NCI-H748 (cell line): ENCODE measurements at regions not wholly inside any gene's neighbourhood (a gene's known extent, or its start where the extent isn't known, plus 50 kb on each side); places are given as distances from the start of the nearest gene placed in this dataset.

Source experiments
- DNase-seq: peaks from one replicate; lab custom pipeline; 2025; ENCODE audit not compliant: unreplicated experiment; lab: John Stamatoyannopoulos, UW

- no peak for DNase-seq
These were observed 191.0 kb downstream of the UNC5CL start for GRCh38 chr6:40848038-40848437.

- peak; percentile 55 for DNase-seq
These were observed 193.5 kb downstream of the UNC5CL start for GRCh38 chr6:40845553-40845952.

DNA sequence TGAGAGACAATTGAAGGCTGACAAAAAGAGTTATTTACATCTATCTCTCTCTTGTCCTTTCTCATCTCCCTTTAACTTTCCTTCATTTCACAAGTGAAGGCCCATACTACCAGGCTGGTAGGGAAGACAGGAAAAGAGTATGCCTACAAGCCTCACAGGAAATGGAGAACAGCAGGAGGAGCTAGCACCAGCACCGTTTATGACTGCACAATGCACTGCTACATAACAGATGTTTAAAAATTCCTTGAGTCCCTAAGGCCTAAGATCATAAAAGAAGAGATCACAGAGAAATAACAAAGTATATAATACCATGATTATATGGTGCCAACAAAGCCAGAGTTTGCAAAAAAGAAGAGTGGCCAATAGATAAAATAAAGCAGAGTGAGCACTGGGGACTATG lies 194.8 kb downstream of the UNC5CL start:
- no peak for DNase-seq

GRCh38 chr6:40841721-40842120 lies 197.3 kb downstream of the UNC5CL start:
- DNase-seq, result no peak

DNA sequence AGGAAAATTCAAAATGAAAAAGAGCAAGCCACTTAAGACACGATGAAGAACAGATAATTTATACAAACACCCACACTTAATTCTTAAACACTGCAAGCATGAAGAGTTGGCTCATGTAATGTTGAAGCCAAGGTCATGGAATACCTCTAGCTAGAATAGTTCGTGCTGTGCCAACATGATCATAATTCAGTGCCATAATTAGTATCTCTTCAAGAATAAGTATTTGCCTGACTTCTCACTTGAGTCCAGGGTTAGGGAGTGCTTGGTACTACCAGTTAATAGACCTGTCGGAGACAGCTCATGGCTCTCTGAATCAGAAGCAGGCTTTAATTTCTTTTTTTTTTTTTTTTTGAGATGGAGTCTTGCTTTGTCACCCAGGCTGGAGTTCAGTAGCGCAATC lies 206.3 kb downstream of the UNC5CL start:
- DNase-seq, result no peak

GRCh38 chr6:40831381-40831780 lies 207.6 kb downstream of the UNC5CL start:
- DNase-seq, result no peak

DNA sequence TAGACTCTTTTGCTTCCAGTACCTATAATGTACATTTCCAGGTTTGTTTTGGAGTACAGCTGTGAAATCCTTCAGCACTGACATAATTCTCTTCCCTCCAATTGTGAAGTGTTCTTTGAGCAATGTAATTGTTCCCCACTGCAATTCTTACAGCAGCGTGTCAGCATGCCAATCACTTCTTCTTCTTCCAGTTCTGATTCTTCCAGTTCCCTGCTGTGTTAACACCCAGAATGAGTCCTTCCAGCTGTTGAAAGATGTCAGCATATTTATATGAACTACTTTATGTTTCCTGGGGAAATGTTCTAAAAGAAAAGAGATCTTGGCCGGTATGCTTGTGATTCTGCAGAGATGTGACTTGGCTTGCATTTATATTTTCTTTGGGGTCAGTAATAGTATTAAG lies 213.9 kb downstream of the UNC5CL start:
- DNase-seq, result no peak

DNA sequence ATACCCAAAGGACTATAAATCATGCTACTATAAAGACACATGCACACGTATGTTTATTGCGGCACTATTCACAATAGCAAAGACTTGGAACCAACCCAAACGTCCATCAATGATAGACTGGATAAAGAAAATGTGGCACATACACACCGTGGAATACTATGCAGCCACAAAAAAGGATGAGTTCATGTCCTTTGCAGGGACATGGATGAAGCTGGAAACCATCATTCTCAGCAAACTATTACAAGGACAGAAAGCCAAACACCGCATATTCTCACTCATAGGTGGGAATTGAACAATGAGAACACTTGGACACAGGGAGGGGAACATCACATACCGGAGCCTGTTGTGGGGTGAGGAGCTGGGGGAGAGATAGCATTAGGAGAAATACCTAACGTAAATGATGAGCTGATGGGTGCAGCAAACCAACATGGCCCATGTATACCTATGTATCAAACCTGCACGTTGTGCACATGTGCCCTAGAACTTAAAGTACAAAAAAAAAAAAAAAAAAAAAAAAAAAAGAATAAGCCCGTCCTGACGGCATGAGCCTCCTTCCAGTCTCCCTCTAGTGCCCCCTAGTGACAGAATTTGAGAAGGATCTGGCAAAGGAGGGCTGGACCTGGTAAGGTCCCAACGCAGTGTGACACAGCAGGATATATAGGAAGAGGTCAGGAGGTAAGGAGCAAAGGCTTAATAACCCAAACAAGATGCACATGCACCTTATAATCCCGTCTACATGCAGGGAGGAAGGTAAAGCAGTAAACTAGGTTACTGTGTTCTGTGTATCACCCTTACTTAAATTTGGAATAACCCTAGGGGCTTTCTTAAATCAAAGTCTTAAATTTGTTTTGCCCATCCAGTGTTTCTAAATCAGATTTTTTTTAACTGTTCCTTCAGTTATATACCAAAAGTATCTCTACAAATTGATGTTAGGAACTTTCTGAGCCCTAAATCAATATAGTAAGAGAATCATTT lies 214.8 kb downstream of the UNC5CL start:
- peak; percentile 68 for DNase-seq

DNA sequence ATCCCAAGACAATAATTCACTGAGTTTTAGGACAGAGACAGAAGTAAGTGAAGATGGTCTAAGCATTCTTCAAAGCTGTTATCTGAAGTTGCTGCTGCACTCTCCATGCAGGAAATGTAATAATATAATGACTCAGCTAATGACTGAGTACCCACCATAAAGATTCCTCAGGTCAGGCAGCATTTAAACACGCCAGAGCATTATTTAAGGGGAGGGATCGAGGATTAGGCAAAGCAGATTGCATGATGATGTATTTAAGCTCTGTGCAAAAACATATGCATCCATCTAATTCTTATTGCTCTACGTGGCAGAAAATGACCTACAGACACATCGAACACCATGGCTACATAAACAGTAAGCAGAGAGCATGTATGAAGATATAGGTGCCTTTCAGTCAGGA lies 216.4 kb downstream of the UNC5CL start:
- no peak for DNase-seq

GRCh38 chr6:40819182-40819834 lies 219.7 kb downstream of the UNC5CL start:
- DNase-seq, result no peak

GRCh38 chr6:40817369-40817768 lies 221.7 kb downstream of the UNC5CL start:
- DNase-seq, result no peak

GRCh38 chr6:40816601-40817000 lies 222.4 kb downstream of the UNC5CL start:
- DNase-seq, result no peak

DNA sequence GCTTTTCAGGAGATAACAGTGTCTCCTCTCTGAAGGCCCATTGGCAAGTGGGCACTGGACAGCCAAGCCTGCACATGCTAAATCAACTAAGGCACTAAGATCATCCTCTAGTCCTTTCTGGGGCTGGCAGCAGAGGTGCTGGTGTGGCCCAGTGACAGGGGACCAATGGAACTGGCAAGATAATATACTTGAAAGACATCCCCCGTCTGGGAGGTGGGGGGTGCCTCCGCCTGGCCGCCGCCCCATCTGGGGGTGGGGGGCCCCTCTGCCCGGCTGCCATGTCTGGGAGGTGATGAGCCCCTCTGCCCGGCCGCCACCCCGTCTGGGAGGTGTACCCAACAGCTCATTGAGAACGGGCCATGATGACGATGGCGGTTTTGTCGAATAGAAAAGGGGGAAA lies 223.3 kb downstream of the UNC5CL start:
- DNase-seq, result no peak

GRCh38 chr6:40810171-40810570 lies 223.0 kb upstream of the LRFN2 start:
- DNase-seq, result no peak

DNA sequence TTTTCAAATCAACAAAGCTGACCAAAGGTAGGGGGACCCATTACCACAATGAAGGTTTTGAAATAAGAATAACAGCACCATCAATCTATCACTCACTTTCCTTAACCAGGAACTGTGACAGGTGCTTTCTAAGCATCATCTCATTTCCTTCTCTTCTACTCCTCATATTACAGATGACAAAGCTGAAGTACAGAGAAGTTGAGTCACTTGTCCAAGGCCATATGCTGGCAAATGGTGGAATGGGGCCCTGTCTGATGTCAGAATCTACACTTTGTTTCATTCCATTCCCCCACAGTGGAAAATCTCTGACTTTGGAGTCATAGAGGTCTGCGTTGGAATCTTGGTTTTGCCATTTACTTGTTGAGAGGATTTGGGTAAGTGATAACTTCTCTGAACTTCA lies 222.5 kb upstream of the LRFN2 start:
- DNase-seq, result no peak

- no peak for DNase-seq
These were observed 220.3 kb upstream of the LRFN2 start for GRCh38 chr6:40807484-40807883.

GRCh38 chr6:40806256-40806864 lies 219.2 kb upstream of the LRFN2 start:
- DNase-seq, result no peak

DNA sequence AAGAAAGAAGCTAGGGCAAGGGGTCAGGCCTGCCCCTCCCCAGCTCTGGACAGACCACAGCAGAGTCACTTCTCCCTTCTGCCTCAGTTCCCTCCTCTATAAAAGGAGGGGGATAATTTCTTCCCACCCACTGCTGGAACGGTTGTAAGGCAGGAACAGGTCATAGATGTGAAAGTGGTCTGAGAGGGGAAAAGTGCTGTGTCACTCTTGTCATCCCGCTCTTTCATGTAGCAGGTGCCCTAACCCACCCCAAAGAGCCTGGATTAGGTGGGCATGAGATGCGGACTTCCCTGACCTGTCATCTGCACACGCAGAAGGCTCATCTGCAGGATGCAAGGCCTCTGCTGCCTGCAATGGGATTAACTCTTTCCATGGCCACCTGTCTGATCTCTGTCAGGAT lies 218.2 kb upstream of the LRFN2 start:
- no peak for DNase-seq

DNA sequence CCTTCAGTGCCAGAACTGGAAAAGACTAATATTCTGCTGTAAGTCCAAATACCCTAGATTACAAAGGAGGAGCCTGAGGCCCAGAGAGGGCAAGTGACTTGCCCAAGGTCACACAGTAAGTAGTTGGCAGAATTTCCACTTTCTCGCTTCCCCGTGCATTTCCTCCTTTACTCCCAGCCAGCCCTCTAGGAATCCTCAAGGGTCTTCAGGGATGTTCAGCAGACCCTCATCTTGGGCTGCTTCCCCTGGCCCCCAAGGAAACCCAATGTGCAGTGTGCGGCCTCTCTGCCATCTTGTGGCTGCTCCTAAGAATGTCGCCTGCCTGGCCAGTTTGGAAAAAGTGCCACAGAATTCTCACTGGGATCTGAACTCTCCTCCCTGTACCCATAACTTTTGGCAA lies 217.7 kb upstream of the LRFN2 start:
- DNase-seq, result no peak

DNA sequence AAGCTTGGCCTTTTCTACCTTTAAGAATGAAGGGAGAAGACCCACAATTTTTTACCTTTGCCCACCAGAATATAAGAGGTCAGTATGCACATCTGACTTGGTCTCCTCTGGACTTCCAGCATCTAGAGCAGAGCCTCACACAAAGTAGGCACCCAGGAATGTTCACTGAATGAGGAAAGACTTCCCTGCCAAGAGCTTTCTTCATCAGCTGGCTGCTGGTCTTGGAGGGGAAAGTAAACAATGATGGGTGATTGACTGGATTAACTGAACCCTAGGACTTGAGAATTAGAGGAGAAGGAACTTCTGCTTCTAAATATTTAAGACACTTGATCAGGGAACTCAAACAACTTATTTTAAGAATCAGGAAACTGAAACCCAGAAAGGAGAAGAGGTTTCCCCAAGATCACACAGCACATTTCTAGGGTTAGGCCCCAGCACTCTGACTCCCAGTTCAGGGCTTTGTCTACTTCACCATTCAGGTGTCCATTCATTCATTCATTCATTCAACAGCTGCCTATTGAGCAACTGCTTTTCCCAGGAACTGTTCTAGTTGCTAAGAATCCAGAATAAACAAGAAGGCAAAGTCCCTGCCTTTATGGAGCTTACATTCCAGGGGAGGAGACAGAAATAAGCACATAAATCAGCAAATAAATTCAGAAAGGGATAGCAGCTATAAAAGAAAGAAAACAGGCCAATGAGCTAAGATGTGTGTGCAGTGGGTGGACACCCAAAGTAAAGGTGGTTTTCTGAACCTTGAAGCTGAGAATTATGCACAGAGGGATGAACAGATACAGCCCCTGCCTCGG lies 216.9 kb upstream of the LRFN2 start:
- no peak for DNase-seq

- no peak for DNase-seq
These were observed 215.3 kb upstream of the LRFN2 start for GRCh38 chr6:40802481-40802880.
